Adrenal gland (tissue), 5 donors: ENCODE measurements at regions not wholly inside any gene's neighbourhood (a gene's known extent, or its start where the extent isn't known, plus 50 kb on each side); places are given as distances from the start of the nearest gene placed in this dataset.

Source experiments
- CTCF ChIP-seq, 6 experiments: fragments of 450-650 bp in 4 of 6; fragments of 200-600 bp in 2 of 6; sonication (generic) in 1 of 6; IDR thresholded peaks; 1 replicate in 5 of 6; 2 replicates in 1 of 6; pipeline versions ENCODE4 v1.5.1 to v1.8.0; 2016 to 2021; ENCODE audit warnings: antibody characterized with exemption in 6 of 6, mild to moderate bottlenecking in 2 of 6, moderate library complexity in 1 of 6
- POLR2A ChIP-seq, 2 donors: fragments of 450-650 bp; IDR thresholded peaks; one replicate each; pipeline ENCODE4 v1.6.1; 2017; ENCODE audit warnings: antibody characterized with exemption in 2 of 2, mild to moderate bottlenecking in 2 of 2, moderate library complexity in 1 of 2
- donor health status: DM: no; HTN: no; CAD: no.

GRCh38 chr21:16195538-16195910 is 465.7 kb downstream of the USP25 start:
- TF ChIP-seq CTCF (IDR thresholded peaks at IDR 0.05) = no peak
- peak in 1 of 2 donors; percentile 29 for TF ChIP-seq POLR2A (IDR thresholded peaks at IDR 0.05)
